ENCODE measurements at regions not wholly inside any gene's neighbourhood (a gene's known extent, or its start where the extent isn't known, plus 50 kb on each side); places are given as distances from the start of the nearest gene placed in this dataset.

DNA sequence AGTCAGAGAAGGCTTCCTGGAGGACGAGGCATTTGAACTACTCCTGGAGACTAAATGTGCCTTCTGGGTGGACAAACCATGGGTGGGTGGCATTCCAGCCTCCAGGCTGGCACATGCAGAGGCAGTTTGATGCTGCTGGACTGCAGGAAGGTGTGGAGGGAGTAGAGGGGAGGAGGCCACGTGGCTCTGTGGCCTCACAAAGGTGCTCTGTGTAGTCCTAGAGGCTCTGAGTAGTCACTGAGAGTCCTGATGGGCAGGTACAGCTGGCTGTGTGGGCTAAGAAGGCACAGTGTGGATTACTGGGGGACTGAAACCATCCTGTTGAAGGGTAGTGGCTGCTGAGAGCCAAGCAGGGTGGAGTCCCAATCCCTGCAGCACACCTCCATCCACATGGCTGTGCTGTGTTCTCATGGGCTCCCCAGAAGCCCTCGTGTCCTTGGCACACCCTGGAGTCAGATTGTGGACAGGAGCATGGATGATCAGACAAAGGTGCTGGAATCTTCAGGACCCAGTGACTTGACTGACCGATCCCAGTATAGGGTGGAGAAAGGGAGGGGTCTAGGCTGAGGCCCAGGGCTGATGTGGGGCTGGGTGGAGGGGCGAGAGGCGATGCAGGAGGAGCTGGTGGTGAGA, 87.4 kb upstream of the HS6ST1 start:
- H3K9me3 ChIP-seq = no peaks in the 10 kb centered on the region
- no peak overlapping the region for H3K4me3 ChIP-seq
- intact Hi-C loops (cut with DNase I) = no loop called here
- H3K36me3 ChIP-seq = no peaks in the 10 kb centered on the region
- H3K27me3 ChIP-seq = no peaks in the 10 kb centered on the region
- H3K27ac ChIP-seq = no peak overlapping the region
- ATAC-seq = no peak
- WGBS (ENCODE audit: insufficient coverage, low coverage, low lambda C conversion rate, missing lambda C conversion rate) = 89% methylated on average over 4 of the region's 6 CpGs
- H3K4me1 ChIP-seq = no peaks in the 10 kb centered on the region
- TF ChIP-seq, protein P1, sequence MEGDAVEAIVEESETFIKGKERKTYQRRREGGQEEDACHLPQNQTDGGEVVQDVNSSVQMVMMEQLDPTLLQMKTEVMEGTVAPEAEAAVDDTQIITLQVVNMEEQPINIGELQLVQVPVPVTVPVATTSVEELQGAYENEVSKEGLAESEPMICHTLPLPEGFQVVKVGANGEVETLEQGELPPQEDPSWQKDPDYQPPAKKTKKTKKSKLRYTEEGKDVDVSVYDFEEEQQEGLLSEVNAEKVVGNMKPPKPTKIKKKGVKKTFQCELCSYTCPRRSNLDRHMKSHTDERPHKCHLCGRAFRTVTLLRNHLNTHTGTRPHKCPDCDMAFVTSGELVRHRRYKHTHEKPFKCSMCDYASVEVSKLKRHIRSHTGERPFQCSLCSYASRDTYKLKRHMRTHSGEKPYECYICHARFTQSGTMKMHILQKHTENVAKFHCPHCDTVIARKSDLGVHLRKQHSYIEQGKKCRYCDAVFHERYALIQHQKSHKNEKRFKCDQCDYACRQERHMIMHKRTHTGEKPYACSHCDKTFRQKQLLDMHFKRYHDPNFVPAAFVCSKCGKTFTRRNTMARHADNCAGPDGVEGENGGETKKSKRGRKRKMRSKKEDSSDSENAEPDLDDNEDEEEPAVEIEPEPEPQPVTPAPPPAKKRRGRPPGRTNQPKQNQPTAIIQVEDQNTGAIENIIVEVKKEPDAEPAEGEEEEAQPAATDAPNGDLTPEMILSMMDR (IDR thresholded peaks at IDR 0.05) = no peak
- TF ChIP-seq POLR2A (IDR thresholded peaks at IDR 0.05) = no peak
- no peak for DNase-seq

DNA sequence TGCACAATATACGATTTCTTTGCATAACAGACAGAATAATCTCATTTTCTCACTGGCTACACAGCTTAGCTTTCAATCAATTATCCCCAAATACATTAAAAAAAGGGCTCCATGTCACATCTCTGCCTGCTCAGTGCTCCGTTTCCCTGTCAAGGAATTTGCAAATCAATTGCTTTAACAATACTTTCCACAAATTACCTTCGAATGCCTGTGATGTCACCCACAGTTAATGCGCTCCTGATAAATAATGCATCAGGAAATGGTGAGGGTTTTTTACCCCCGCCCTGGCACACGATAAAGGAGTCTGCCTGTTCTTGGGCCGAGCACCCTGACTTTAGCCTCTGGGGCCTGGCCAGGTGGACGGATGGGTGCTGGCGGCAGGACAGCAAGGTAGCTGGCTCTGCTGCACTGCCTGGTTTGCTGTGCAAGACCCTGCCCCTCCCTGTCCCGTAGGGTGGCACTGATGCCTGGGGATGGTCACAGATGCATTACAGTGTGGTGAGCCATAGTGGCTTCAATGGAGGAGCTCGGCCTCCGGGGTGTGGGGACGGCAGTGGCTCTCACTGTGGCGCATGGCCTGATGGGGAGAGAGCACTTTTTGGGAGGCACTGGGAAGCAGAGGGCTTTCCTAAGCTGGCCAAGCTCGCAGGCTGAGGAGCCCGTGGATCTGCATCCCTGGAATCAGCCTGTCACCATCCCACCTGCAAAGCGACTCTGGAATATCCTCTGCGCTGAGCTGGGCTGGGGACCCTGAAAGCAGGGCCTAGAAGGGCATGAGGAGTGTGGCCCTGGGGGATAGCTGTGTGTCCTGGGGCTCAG, 88.3 kb upstream of the HS6ST1 start:
- no peaks in the 10 kb centered on the region for H3K36me3 ChIP-seq
- no peak overlapping the region for H3K4me3 ChIP-seq
- H3K27ac ChIP-seq = no peak overlapping the region
- TF ChIP-seq POLR2A (IDR thresholded peaks at IDR 0.05) = no peak
- TF ChIP-seq, protein P1 (IDR thresholded peaks at IDR 0.05) = no peak
- peak in 1 of 3 donors; percentile 33 for DNase-seq
- no peaks in the 10 kb centered on the region for H3K4me1 ChIP-seq
- intact Hi-C loops (cut with DNase I) = no loop called here
- no peaks in the 10 kb centered on the region for H3K27me3 ChIP-seq
- no peaks in the 10 kb centered on the region for H3K9me3 ChIP-seq
- WGBS (ENCODE audit: insufficient coverage, low coverage, low lambda C conversion rate, missing lambda C conversion rate) = 87% methylated on average over 8 of the region's 18 CpGs
- peak in 1 of 4 donors; percentile 12 for ATAC-seq

DNA sequence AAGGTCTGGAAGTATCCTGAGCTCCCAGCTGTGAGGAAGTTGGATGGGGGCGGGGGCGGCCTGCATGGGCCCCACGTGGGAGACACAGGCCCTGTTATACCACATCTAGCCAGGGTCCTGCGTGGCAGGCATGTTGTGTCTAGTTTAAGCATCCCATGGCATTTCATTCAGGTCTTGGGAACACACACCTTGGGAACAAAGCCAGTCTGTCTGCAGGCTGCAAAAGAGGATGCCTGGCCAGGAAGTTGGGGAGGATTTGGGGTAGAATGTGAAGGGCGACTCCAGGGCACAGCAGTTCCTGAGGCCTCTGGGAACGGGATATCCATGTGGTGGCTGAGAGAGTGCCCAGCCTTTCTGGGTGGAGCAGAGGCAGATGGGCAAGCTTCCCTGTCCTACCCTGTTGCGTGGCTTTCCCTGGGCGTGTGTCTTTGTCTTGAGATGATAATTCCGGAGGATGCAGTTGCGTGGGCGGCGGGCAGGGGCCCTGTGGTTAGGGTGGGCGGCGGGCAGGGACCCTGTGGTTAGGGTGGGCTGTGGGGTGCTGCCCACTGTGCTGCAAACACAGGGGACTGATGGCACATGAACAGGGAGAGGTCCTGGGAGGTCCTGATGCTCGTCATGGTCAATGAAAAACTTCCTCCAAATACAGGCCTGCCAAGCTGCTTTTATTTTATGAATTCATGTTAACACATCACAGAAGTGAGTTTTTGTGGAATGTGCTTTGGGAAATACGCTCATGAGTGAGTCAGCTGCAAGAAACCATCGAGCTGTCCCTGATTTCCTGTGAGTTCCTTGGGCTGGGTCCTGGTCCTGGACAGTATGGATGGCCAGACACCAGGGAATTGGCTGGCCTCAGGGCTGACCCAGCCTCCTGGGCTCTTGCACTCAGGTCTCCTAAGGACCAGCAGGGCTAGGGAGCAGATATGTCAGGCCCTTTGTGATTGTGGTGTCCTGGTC, 90.0 kb upstream of the HS6ST1 start:
- intact Hi-C loops (cut with DNase I) = no loop called here
- no peaks in the 10 kb centered on the region for H3K36me3 ChIP-seq
- TF ChIP-seq, protein P1 (IDR thresholded peaks at IDR 0.05) = no peak
- TF ChIP-seq POLR2A (IDR thresholded peaks at IDR 0.05) = no peak
- H3K9me3 ChIP-seq = no peaks in the 10 kb centered on the region
- H3K4me1 ChIP-seq = no peaks in the 10 kb centered on the region
- ATAC-seq (no peak), DNase-seq (peak in 1 of 3 donors; percentile 35)
- no peak overlapping the region for H3K27ac ChIP-seq
- H3K4me3 ChIP-seq = no peak overlapping the region
- WGBS (ENCODE audit: insufficient coverage, low coverage, low lambda C conversion rate, missing lambda C conversion rate) = 70% methylated on average over 7 of the region's 17 CpGs
- no peaks in the 10 kb centered on the region for H3K27me3 ChIP-seq

DNA sequence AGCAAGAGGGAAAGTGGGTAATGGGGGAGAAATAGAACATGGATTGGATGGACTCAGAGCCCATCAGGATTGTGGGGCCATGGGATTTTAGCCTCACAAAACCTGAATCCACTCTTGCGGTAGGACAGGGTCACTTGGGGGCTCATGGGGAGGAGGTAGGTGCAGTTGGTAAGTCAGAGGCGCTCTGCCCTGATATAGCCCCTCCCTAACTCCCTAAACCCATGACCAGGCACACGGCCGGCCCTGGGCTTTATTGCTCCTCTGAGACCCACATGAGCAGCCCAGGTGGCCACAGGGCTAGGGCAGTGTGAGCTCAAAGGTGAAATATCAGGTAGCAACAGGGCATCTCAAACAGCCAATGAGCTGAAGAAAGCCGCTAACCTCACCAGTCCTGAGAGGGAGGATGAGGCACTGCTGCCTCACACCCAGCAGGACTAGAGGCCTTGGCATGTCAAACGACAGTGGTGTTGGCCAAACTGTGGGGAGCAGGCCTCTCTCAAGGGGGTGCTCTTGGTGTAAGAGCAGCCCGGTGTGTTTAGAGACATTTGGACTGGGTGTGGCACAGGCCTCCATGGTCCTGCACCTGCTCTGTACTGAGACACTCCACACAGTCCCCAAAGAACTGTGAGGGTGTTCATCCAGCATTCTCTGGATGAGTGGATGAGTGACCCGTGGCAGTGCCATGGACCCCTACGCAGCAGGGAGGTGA, 90.8 kb upstream of the HS6ST1 start:
- intact Hi-C loops (cut with DNase I) = no loop called here
- no peaks in the 10 kb centered on the region for H3K4me1 ChIP-seq
- H3K27ac ChIP-seq = no peak overlapping the region
- no peak for ATAC-seq
- H3K4me3 ChIP-seq = no peak overlapping the region
- 100% methylated on average over 2 of the region's 9 CpGs for WGBS (ENCODE audit: insufficient coverage, low coverage, low lambda C conversion rate, missing lambda C conversion rate)
- H3K36me3 ChIP-seq = no peaks in the 10 kb centered on the region
- TF ChIP-seq, protein P1 (IDR thresholded peaks at IDR 0.05) = no peak
- TF ChIP-seq POLR2A (IDR thresholded peaks at IDR 0.05) = no peak
- H3K9me3 ChIP-seq = no peaks in the 10 kb centered on the region
- H3K27me3 ChIP-seq = no peaks in the 10 kb centered on the region
- peak in 1 of 3 donors; percentile 22 for DNase-seq

Measured in right lobe of liver (tissue), 6 donors.